ENCODE measurements at regions not wholly inside any gene's neighbourhood (a gene's known extent, or its start where the extent isn't known, plus 50 kb on each side); places are given as distances from the start of the nearest gene placed in this dataset.

GRCh38 chr9:121598167-121598964 lies 53.1 kb upstream of the DAB2IP start:
- in situ Hi-C loops (cut with HindIII; ENCODE audit: extremely low pct_ligation_motif_present, low pct_unique_long_range_greater_than_20kb): no loop called here
- ATAC-seq: no peak
- TF ChIP-seq JUNB (CRISPR knock-in tag; IDR thresholded peaks at IDR 0.05; ENCODE audit: borderline replicate concordance): no peak
- no peak for TF ChIP-seq SALL2 (CRISPR knock-in tag; IDR thresholded peaks at IDR 0.05)
- no peak for TF ChIP-seq ZBTB7B (CRISPR knock-in tag; IDR thresholded peaks at IDR 0.05)
- no peak for TF ChIP-seq ZBTB38 (CRISPR knock-in tag; IDR thresholded peaks at IDR 0.05)
- TF ChIP-seq KDM1A (CRISPR knock-in tag; IDR thresholded peaks at IDR 0.05): peak; percentile 95
- TF ChIP-seq ZNF629 (CRISPR knock-in tag; conservative IDR thresholded peaks at IDR 0.05): peak; percentile 99
- TF ChIP-seq ZNF3 (CRISPR knock-in tag; IDR thresholded peaks at IDR 0.05): peak; percentile 24; the same call in 1 of the 2 replicates
- TF ChIP-seq TEAD3 (CRISPR knock-in tag; optimal IDR thresholded peaks at IDR 0.05; ENCODE audit: borderline replicate concordance): peak; percentile 23
- no peak for TF ChIP-seq PBX3 (CRISPR knock-in tag; IDR thresholded peaks at IDR 0.05; ENCODE audit: borderline replicate concordance)
- no peak for TF ChIP-seq NFKBIZ (CRISPR knock-in tag; IDR thresholded peaks at IDR 0.05)
- TF ChIP-seq MIXL1 (CRISPR knock-in tag; IDR thresholded peaks at IDR 0.05): no peak
- TF ChIP-seq SMAD9 (CRISPR knock-in tag; IDR thresholded peaks at IDR 0.05): no peak
- TF ChIP-seq ZMYM3 (CRISPR knock-in tag; IDR thresholded peaks at IDR 0.05): peak; percentile 97
- TF ChIP-seq, protein P1, sequence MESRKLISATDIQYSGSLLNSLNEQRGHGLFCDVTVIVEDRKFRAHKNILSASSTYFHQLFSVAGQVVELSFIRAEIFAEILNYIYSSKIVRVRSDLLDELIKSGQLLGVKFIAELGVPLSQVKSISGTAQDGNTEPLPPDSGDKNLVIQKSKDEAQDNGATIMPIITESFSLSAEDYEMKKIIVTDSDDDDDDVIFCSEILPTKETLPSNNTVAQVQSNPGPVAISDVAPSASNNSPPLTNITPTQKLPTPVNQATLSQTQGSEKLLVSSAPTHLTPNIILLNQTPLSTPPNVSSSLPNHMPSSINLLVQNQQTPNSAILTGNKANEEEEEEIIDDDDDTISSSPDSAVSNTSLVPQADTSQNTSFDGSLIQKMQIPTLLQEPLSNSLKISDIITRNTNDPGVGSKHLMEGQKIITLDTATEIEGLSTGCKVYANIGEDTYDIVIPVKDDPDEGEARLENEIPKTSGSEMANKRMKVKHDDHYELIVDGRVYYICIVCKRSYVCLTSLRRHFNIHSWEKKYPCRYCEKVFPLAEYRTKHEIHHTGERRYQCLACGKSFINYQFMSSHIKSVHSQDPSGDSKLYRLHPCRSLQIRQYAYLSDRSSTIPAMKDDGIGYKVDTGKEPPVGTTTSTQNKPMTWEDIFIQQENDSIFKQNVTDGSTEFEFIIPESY (CRISPR knock-in tag; IDR thresholded peaks at IDR 0.05): peak; percentile 67

More at GRCh38 chr9:121598167-121598964, 53.1 kb upstream of the DAB2IP start:
- POLR2A ChIA-PET: no interaction called here
- DNase-seq (ENCODE audit: low spot score) (no peak), FAIRE-seq (no peak)
- Histone ChIP-seq H3K4me2 (ENCODE audit: low read depth, low read length) (peak overlapping the region; percentile 95; the same call in 1 of the 2 replicates), H3K4me3 (replicated peaks in 1 of 3; ENCODE audit: insufficient read depth in 1 of 3, low read depth in 2 of 3, low read length in 3 of 3) (no peak overlapping the region), H3K9me3 (ENCODE audit: low read length) (no peaks in the 10 kb centered on the region; the same call in 1 of the 2 replicates), H3K4me1 (ENCODE audit: insufficient read depth, low read length) (peaks cover 29% of the 10 kb centered on the region), H3K79me2 (ENCODE audit: insufficient read depth, low read length) (no peaks in the 10 kb centered on the region), H3K27ac (ENCODE audit: extremely low read length, insufficient read depth, low read length) (no peak overlapping the region), H3K36me3 (replicated peaks in 1 of 2; ENCODE audit: control insufficient read depth in 1 of 2, insufficient read depth in 2 of 2, low read length in 2 of 2) (no peaks in the 10 kb centered on the region), H3K27me3 (ENCODE audit: control insufficient read depth in 1 of 2, insufficient read depth in 2 of 2, low read length in 2 of 2) (0 out of 5 replicates have a peak, but pooled peaks cover 0 to 2% of the 10 kb centered on the region in 2 experiments), H2AFZ (ENCODE audit: low read length) (no peak overlapping the region), H4K20me1 (ENCODE audit: insufficient read depth, low read length) (no peaks in the 10 kb centered on the region), H3K9ac (ENCODE audit: insufficient read depth, low read depth, low read length) (no peak overlapping the region)
- no TSS peak for BruUV-seq (replicated peaks)
- 93% methylated on average over 25 of the region's 76 CpGs for whole genome bisulfite sequencing (ENCODE audit: low lambda C conversion rate)
- intact Hi-C loops (cut with micrococcal nuclease; ENCODE audit: unreplicated experiment): no loop called here
- CTCF ChIA-PET (ENCODE audit: low intra/inter-chr PET ratio, low total read pairs): no interaction called here
